B cell (primary cell): ENCODE measurements at regions not wholly inside any gene's neighbourhood (a gene's known extent, or its start where the extent isn't known, plus 50 kb on each side); places are given as distances from the start of the nearest gene placed in this dataset.

Experiments used
- ATAC-seq: fragments of 200-7000 bp; cut with Tn5 transposase; one replicate; pipeline ENCODE4 v1.10.0; 2021; ENCODE audit warnings: low read depth, mild to moderate bottlenecking, moderate number of reproducible peaks, moderate library complexity
- CTCF ChIA-PET: fragments of 350-600 bp; sonication (Branson Sonifier 250); formaldehyde crosslinking; loops from one replicate; lab custom pipeline; 2021; ENCODE audit warnings: antibody characterized with exemption, inconsistent platforms; lab: Charles Lee
- POLR2A ChIA-PET: fragments of 350-600 bp; sonication (Branson Sonifier 250); formaldehyde crosslinking; loops from one replicate; lab custom pipeline; 2021; ENCODE audit warnings: antibody characterized with exemption; lab: Charles Lee
- DNase-seq: peaks from one replicate; pipeline ENCODE4 v3.0.0; 2013
- H2AFZ ChIP-seq: 2 replicates; pipeline ENCODE4 v1.6.1; 2012; ENCODE audit warnings: mild to moderate bottlenecking, low read depth, low read length; ENCODE audit not compliant: insufficient read depth, poor library complexity, severe bottlenecking
- H3K27ac ChIP-seq, 2 donors: 1 replicate in 1 of 2; 2 replicates in 1 of 2; pipeline ENCODE4 v1.5.1; 2012 to 2013; ENCODE audit warnings: low read length in 2 of 2, mild to moderate bottlenecking in 2 of 2, moderate library complexity in 1 of 2
- H3K27me3 ChIP-seq, 4 experiments: fragments of 200-600 bp in 1 of 4; sonication (generic) in 1 of 4; replicated peaks in 1 of 4; 1 replicate in 2 of 4; 2 replicates in 2 of 4; pipeline versions ENCODE4 v1.6.1 to v1.7.0; 2013 to 2016; ENCODE audit warnings: low read length in 3 of 4, mild to moderate bottlenecking in 2 of 4, mixed read lengths in 1 of 4, moderate library complexity in 1 of 4; ENCODE audit not compliant: insufficient read depth in 4 of 4, control insufficient read depth in 3 of 4; ENCODE audit errors: control extremely low read depth in 1 of 4
- H3K36me3 ChIP-seq, 2 experiments: replicated peaks in 1 of 2; 1 replicate in 1 of 2; 2 replicates in 1 of 2; pipeline versions ENCODE4 v1.6.1 to v1.7.1; 2013; ENCODE audit warnings: low read length in 1 of 2; ENCODE audit not compliant: insufficient read depth in 2 of 2, control insufficient read depth in 1 of 2; ENCODE audit errors: control extremely low read depth in 1 of 2, extremely low read depth in 1 of 2
- H3K4me1 ChIP-seq, 2 donors: fragments of 200-600 bp in 1 of 2; sonication (generic) in 1 of 2; 1 replicate in 1 of 2; 2 replicates in 1 of 2; pipeline versions ENCODE4 v1.5.1 to v1.6.1; 2013 to 2017; ENCODE audit warnings: low read length in 2 of 2; ENCODE audit not compliant: control insufficient read depth in 2 of 2, insufficient read depth in 2 of 2
- H3K4me2 ChIP-seq: replicated peaks from 2 replicates; pipeline ENCODE3; 2012; ENCODE audit warnings: mild to moderate bottlenecking, low read depth, low read length; ENCODE audit not compliant: poor library complexity, severe bottlenecking
- H3K4me3 ChIP-seq, 5 experiments: fragments of 200-600 bp in 1 of 5; sonication (generic) in 1 of 5; 1 replicate in 3 of 5; 2 replicates in 2 of 5; pipeline versions ENCODE4 v1.5.1 to v1.7.0; 2011 to 2016; ENCODE audit warnings: low read length in 4 of 5, mild to moderate bottlenecking in 4 of 5, low read depth in 2 of 5, control low read depth in 1 of 5, moderate library complexity in 1 of 5; ENCODE audit not compliant: insufficient read depth in 1 of 5; ENCODE audit errors: control extremely low read depth in 1 of 5, extremely low read depth in 1 of 5
- H3K79me2 ChIP-seq: fragments of 200-600 bp; sonication (generic); one replicate; pipeline ENCODE4 v1.6.0; 2016; ENCODE audit warnings: low read length; ENCODE audit not compliant: control insufficient read depth, insufficient read depth
- H3K9ac ChIP-seq: fragments of 200-600 bp; sonication (generic); 2 replicates; pipeline ENCODE4 v1.6.1; 2017; ENCODE audit warnings: mild to moderate bottlenecking, low read length, moderate library complexity
- H3K9me3 ChIP-seq, 3 donors: one replicate each; pipeline versions ENCODE4 v1.6.1 to v1.7.1; 2013; ENCODE audit warnings: low read length in 2 of 3; ENCODE audit not compliant: control insufficient read depth in 2 of 3, insufficient read depth in 1 of 3; ENCODE audit errors: control extremely low read depth in 1 of 3
- H4K20me1 ChIP-seq: 2 replicates; pipeline ENCODE4 v1.6.0; 2012; ENCODE audit warnings: mild to moderate bottlenecking, low read length; ENCODE audit not compliant: insufficient read depth, control insufficient read depth, poor library complexity, severe bottlenecking
- H3K27ac Mint-ChIP-seq: one replicate; pipeline ENCODE4 v1.8.0; 2021; ENCODE audit warnings: mixed read lengths
- H3K27me3 Mint-ChIP-seq: one replicate; pipeline ENCODE4 v1.8.0; 2021; ENCODE audit warnings: mixed read lengths
- H3K4me1 Mint-ChIP-seq: one replicate; pipeline ENCODE4 v1.8.0; 2021; ENCODE audit warnings: mixed read lengths
- H3K4me3 Mint-ChIP-seq: one replicate; pipeline ENCODE4 v1.8.0; 2021; ENCODE audit warnings: mixed read lengths
- H3K9me3 Mint-ChIP-seq: one replicate; pipeline ENCODE4 v1.8.0; 2022; ENCODE audit warnings: mixed read lengths; ENCODE audit not compliant: insufficient read depth
- EZH2 ChIP-seq: IDR thresholded peaks from 2 replicates; pipeline ENCODE4 v1.6.1; 2012; ENCODE audit warnings: borderline replicate concordance, low read depth, mild to moderate bottlenecking, moderate library complexity, low read length; ENCODE audit not compliant: insufficient read depth, poor library complexity, severe bottlenecking
- WGBS: methylation state at CpG from one replicate; pipeline ENCODE4 v1.1.5; 2013; ENCODE audit warnings: missing lambda C conversion rate; ENCODE audit not compliant: insufficient coverage; 5-methylcytosine and 5-hydroxymethylcytosine counted together
- intact Hi-C: fragments of 100-400 bp; cut with micrococcal nuclease; formaldehyde crosslinking; loops from one replicate; pipeline ENCODE4 v1.10.0; 2022
- TF ChIP-seq, protein P1 (sequence below): fragments of 200-600 bp; IDR thresholded peaks from one replicate; pipeline ENCODE4 v1.8.0; 2022; ENCODE audit warnings: antibody characterized with exemption, mild to moderate bottlenecking

DNA sequence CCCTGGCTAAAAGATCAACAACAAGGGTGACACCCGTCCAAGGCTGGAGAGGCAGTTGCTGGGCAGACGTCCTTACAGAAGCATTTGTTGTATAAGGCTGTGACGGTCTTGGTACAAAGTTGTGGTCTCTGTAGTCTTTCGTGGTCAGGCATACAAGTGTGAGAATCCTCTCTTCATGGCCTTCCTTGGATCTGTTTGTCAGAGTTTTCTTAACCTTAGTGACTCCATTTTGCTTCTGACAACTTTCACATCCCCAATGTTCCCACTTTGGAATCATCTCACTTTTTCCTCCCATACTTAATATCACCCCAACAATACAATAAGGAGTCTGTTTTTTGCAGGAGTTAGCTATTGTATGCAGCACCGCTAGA is 72.7 kb upstream of the ZCCHC2 start:
- no peak overlapping the region for H3K27ac Mint-ChIP-seq
- ChIA-PET POLR2A (no interaction called here), CTCF (no interaction called here)
- no peaks in the 10 kb centered on the region for H3K36me3 ChIP-seq
- WGBS, result no CpG with 5 or more reads among the region's 5 CpGs
- no peaks in the 10 kb centered on the region for H3K4me1 Mint-ChIP-seq
- no peaks in the 10 kb centered on the region for H3K79me2 ChIP-seq
- DNase-seq, result no peak
- H3K4me3 Mint-ChIP-seq, result no peak overlapping the region
- H3K9ac ChIP-seq, result no peak overlapping the region
- no peak overlapping the region for H3K4me2 ChIP-seq
- H3K9me3 Mint-ChIP-seq, result peaks cover 5% of the 10 kb centered on the region
- H3K9me3 ChIP-seq, result no peaks in the 10 kb centered on the region
- no peak overlapping the region for H2AFZ ChIP-seq
- H3K27ac ChIP-seq, result no peak overlapping the region
- H4K20me1 ChIP-seq, result no peaks in the 10 kb centered on the region
- no peaks in the 10 kb centered on the region for H3K4me1 ChIP-seq
- H3K27me3 Mint-ChIP-seq, result peaks cover 25% of the 10 kb centered on the region
- H3K4me3 ChIP-seq, result no peak overlapping the region
- no peaks in the 10 kb centered on the region for H3K27me3 ChIP-seq
- TF ChIP-seq, protein P1, sequence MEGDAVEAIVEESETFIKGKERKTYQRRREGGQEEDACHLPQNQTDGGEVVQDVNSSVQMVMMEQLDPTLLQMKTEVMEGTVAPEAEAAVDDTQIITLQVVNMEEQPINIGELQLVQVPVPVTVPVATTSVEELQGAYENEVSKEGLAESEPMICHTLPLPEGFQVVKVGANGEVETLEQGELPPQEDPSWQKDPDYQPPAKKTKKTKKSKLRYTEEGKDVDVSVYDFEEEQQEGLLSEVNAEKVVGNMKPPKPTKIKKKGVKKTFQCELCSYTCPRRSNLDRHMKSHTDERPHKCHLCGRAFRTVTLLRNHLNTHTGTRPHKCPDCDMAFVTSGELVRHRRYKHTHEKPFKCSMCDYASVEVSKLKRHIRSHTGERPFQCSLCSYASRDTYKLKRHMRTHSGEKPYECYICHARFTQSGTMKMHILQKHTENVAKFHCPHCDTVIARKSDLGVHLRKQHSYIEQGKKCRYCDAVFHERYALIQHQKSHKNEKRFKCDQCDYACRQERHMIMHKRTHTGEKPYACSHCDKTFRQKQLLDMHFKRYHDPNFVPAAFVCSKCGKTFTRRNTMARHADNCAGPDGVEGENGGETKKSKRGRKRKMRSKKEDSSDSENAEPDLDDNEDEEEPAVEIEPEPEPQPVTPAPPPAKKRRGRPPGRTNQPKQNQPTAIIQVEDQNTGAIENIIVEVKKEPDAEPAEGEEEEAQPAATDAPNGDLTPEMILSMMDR, result no peak
- no peak for TF ChIP-seq EZH2
- no peak for ATAC-seq
- intact Hi-C loops, result no loop called here

DNA sequence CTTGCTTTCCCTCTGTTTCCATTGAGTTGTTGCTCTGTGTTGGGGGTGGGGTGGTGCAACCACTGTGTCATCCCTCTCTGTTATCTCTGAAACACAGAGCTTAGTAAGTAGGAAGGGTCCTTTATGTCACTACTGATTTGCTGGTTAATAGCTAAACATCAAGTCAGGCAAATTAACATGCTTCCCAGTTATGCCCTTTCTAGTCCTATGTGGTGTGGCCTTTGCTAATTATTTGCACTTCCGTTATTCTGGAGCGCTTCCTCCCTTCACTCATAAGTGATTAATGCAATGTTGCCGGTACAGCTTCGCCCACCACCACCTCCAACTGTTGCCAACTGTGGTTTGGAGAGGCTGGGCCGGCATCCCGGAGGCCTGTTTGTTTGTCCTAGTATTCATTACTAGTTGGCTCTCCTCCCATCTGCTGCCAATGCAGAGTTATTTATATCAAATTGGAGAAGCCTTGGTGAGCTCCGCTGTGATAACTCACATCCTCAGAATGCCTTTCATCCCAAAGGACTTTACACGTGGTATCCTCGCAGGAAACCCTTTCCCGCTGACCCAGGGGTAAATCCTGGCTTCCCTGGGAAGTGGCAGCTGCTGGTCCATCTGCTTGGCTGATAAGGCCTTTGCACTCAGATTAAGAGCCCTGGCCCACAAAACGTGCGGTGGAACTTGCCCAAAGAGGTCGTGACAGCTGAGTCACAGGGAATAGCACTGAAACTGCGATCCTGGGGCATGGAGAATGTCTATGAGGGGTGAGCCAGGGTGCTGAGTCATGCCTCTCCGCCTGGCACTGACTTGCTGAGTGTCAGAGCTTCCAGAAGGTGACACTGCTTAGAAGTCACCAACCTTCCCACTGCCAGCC is 72.0 kb upstream of the ZCCHC2 start:
- H3K27me3 Mint-ChIP-seq, result peaks cover 29% of the 10 kb centered on the region
- intact Hi-C loops, result no loop called here
- H3K27ac Mint-ChIP-seq, result no peak overlapping the region
- Histone ChIP-seq H4K20me1 (no peaks in the 10 kb centered on the region), H3K36me3 (no peaks in the 10 kb centered on the region), H3K9ac (no peak overlapping the region), H2AFZ (peak overlapping the region; percentile 30), H3K4me1 (no peaks in the 10 kb centered on the region), H3K79me2 (no peaks in the 10 kb centered on the region), H3K4me2 (no peak overlapping the region), H3K27ac (no peak overlapping the region), H3K9me3 (no peaks in the 10 kb centered on the region), H3K4me3 (no peak overlapping the region), H3K27me3 (no peaks in the 10 kb centered on the region)
- no peaks in the 10 kb centered on the region for H3K4me1 Mint-ChIP-seq
- DNase-seq (no peak), ATAC-seq (no peak)
- WGBS, result 33% methylated on average over 10 of the region's 15 CpGs
- H3K4me3 Mint-ChIP-seq, result no peak overlapping the region
- H3K9me3 Mint-ChIP-seq, result peaks cover 5% of the 10 kb centered on the region
- ChIA-PET CTCF (interaction anchor here (1.1 to 1.2 kb wide), 3 partner anchors 25 to 133 kb away, joined by 3 to 5 read pairs (median 3); no protein-coding TSS in a partner anchor), POLR2A (no interaction called here)
- no peak for TF ChIP-seq EZH2
- TF ChIP-seq, protein P1, result no peak
